WTC11 (cell line): ENCODE measurements at regions not wholly inside any gene's neighbourhood (a gene's known extent, or its start where the extent isn't known, plus 50 kb on each side); places are given as distances from the start of the nearest gene placed in this dataset.

Experiments
- ELF4 ChIP-seq: sonication (generic); formaldehyde crosslinking; IDR thresholded peaks from 2 replicates; pipeline ENCODE4 v1.8.1; 2022; ENCODE audit warnings: low read depth, mild to moderate bottlenecking, moderate library complexity, missing genetic modification reagents
- GRHL2 ChIP-seq: fragments of 250-450 bp; sonication (Bioruptor Pico); IDR thresholded peaks from 2 replicates; pipeline ENCODE4 v1.8.0; 2022; ENCODE audit warnings: mild to moderate bottlenecking, moderate library complexity; ENCODE audit not compliant: insufficient replicate concordance, severe bottlenecking
- NR2C2 ChIP-seq: sonication (generic); formaldehyde crosslinking; IDR thresholded peaks from 2 replicates; pipeline ENCODE4 v1.8.0; 2022; ENCODE audit warnings: mild to moderate bottlenecking, missing genetic modification reagents
- ZBTB21 ChIP-seq: sonication (generic); formaldehyde crosslinking; IDR thresholded peaks from 2 replicates; pipeline ENCODE4 v1.8.1; 2023; ENCODE audit warnings: mild to moderate bottlenecking, missing genetic modification reagents, borderline replicate concordance
- ZNF121 ChIP-seq: sonication (generic); formaldehyde crosslinking; IDR thresholded peaks from 2 replicates; pipeline ENCODE4 v1.8.0; 2023; ENCODE audit warnings: missing genetic modification reagents
- TF ChIP-seq, protein P1 (sequence below): sonication (generic); formaldehyde crosslinking; IDR thresholded peaks from 2 replicates; pipeline ENCODE4 v1.8.0; 2022; ENCODE audit warnings: mild to moderate bottlenecking, missing genetic modification reagents
- TF ChIP-seq, protein P2 (sequence below): fragments of 200-600 bp; IDR thresholded peaks from 2 replicates; pipeline ENCODE4 v1.8.0; 2022; ENCODE audit warnings: antibody characterized with exemption
- TF ChIP-seq, protein P3 (sequence below): sonication (generic); formaldehyde crosslinking; IDR thresholded peaks from 2 replicates; pipeline ENCODE4 v1.8.0; 2022; ENCODE audit warnings: mild to moderate bottlenecking, missing genetic modification reagents
- TF ChIP-seq, protein P4 (sequence below): sonication (generic); formaldehyde crosslinking; IDR thresholded peaks from 2 replicates; pipeline ENCODE4 v1.8.1; 2022; ENCODE audit warnings: missing genetic modification reagents, borderline replicate concordance
- TF ChIP-seq, protein P5 (sequence below): sonication (generic); formaldehyde crosslinking; IDR thresholded peaks from 2 replicates; pipeline ENCODE4 v1.8.1; 2023; ENCODE audit warnings: mild to moderate bottlenecking, missing genetic modification reagents
- TF ChIP-seq, protein P6 (sequence below): sonication (generic); formaldehyde crosslinking; conservative IDR thresholded peaks from 2 replicates; pipeline ENCODE4 v1.8.1; 2022; ENCODE audit warnings: mild to moderate bottlenecking, missing genetic modification reagents
- TF ChIP-seq, protein P7 (sequence below): sonication (generic); formaldehyde crosslinking; IDR thresholded peaks from 2 replicates; pipeline ENCODE4 v1.8.0; 2022; ENCODE audit warnings: mild to moderate bottlenecking, missing genetic modification reagents
- TF ChIP-seq, protein P8 (sequence below): fragments of 250-450 bp; sonication (Bioruptor Pico); IDR thresholded peaks from 2 replicates; pipeline ENCODE4 v2.1.2; 2022; ENCODE audit warnings: mild to moderate bottlenecking, moderate library complexity

DNA sequence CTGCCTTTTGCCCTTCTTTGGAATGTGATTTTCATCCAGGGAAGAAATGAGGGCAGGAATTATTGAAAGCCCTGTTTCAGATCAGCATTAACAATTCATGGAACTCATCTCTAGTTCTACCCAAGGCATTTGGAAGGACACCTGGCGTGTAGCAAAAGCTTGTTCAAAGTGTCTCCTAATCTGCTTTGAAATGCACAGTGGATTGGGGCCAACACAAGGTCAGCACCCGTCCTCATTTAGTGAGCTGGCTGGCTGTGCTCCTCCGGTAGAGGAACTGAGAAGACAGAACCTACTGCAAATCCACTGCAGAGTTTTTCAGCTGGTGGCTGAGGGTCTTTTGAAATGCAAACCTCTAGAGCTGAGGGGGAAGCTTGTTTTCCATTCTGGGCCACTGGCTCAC is 141.6 kb upstream of the STT3B start:
- TF ChIP-seq, protein P1, sequence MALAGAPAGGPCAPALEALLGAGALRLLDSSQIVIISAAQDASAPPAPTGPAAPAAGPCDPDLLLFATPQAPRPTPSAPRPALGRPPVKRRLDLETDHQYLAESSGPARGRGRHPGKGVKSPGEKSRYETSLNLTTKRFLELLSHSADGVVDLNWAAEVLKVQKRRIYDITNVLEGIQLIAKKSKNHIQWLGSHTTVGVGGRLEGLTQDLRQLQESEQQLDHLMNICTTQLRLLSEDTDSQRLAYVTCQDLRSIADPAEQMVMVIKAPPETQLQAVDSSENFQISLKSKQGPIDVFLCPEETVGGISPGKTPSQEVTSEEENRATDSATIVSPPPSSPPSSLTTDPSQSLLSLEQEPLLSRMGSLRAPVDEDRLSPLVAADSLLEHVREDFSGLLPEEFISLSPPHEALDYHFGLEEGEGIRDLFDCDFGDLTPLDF (CRISPR knock-in tag), result no peak
- TF ChIP-seq, protein P2, sequence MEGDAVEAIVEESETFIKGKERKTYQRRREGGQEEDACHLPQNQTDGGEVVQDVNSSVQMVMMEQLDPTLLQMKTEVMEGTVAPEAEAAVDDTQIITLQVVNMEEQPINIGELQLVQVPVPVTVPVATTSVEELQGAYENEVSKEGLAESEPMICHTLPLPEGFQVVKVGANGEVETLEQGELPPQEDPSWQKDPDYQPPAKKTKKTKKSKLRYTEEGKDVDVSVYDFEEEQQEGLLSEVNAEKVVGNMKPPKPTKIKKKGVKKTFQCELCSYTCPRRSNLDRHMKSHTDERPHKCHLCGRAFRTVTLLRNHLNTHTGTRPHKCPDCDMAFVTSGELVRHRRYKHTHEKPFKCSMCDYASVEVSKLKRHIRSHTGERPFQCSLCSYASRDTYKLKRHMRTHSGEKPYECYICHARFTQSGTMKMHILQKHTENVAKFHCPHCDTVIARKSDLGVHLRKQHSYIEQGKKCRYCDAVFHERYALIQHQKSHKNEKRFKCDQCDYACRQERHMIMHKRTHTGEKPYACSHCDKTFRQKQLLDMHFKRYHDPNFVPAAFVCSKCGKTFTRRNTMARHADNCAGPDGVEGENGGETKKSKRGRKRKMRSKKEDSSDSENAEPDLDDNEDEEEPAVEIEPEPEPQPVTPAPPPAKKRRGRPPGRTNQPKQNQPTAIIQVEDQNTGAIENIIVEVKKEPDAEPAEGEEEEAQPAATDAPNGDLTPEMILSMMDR, result no peak
- no peak for TF ChIP-seq ZNF121 (CRISPR knock-in tag)
- TF ChIP-seq, protein P3, sequence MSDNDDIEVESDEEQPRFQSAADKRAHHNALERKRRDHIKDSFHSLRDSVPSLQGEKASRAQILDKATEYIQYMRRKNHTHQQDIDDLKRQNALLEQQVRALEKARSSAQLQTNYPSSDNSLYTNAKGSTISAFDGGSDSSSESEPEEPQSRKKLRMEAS (CRISPR knock-in tag), result no peak
- no peak for TF ChIP-seq ELF4 (CRISPR knock-in tag)
- no peak for TF ChIP-seq ZBTB21 (CRISPR knock-in tag)
- TF ChIP-seq, protein P4, sequence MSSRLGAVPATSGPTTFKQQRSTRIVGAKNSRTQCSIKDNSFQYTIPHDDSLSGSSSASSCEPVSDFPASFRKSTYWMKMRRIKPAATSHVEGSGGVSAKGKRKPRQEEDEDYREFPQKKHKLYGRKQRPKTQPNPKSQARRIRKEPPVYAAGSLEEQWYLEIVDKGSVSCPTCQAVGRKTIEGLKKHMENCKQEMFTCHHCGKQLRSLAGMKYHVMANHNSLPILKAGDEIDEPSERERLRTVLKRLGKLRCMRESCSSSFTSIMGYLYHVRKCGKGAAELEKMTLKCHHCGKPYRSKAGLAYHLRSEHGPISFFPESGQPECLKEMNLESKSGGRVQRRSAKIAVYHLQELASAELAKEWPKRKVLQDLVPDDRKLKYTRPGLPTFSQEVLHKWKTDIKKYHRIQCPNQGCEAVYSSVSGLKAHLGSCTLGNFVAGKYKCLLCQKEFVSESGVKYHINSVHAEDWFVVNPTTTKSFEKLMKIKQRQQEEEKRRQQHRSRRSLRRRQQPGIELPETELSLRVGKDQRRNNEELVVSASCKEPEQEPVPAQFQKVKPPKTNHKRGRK (CRISPR knock-in tag), result no peak
- no peak for TF ChIP-seq GRHL2 (CRISPR knock-in tag)
- TF ChIP-seq, protein P5, sequence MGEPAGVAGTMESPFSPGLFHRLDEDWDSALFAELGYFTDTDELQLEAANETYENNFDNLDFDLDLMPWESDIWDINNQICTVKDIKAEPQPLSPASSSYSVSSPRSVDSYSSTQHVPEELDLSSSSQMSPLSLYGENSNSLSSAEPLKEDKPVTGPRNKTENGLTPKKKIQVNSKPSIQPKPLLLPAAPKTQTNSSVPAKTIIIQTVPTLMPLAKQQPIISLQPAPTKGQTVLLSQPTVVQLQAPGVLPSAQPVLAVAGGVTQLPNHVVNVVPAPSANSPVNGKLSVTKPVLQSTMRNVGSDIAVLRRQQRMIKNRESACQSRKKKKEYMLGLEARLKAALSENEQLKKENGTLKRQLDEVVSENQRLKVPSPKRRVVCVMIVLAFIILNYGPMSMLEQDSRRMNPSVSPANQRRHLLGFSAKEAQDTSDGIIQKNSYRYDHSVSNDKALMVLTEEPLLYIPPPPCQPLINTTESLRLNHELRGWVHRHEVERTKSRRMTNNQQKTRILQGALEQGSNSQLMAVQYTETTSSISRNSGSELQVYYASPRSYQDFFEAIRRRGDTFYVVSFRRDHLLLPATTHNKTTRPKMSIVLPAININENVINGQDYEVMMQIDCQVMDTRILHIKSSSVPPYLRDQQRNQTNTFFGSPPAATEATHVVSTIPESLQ (CRISPR knock-in tag), result no peak
- TF ChIP-seq, protein P6, sequence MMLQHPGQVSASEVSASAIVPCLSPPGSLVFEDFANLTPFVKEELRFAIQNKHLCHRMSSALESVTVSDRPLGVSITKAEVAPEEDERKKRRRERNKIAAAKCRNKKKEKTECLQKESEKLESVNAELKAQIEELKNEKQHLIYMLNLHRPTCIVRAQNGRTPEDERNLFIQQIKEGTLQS (CRISPR knock-in tag), result no peak
- TF ChIP-seq, protein P7, sequence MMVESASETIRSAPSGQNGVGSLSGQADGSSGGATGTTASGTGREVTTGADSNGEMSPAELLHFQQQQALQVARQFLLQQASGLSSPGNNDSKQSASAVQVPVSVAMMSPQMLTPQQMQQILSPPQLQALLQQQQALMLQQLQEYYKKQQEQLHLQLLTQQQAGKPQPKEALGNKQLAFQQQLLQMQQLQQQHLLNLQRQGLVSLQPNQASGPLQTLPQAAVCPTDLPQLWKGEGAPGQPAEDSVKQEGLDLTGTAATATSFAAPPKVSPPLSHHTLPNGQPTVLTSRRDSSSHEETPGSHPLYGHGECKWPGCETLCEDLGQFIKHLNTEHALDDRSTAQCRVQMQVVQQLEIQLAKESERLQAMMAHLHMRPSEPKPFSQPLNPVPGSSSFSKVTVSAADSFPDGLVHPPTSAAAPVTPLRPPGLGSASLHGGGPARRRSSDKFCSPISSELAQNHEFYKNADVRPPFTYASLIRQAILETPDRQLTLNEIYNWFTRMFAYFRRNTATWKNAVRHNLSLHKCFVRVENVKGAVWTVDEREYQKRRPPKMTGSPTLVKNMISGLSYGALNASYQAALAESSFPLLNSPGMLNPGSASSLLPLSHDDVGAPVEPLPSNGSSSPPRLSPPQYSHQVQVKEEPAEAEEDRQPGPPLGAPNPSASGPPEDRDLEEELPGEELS (CRISPR knock-in tag), result no peak
- TF ChIP-seq, protein P8, sequence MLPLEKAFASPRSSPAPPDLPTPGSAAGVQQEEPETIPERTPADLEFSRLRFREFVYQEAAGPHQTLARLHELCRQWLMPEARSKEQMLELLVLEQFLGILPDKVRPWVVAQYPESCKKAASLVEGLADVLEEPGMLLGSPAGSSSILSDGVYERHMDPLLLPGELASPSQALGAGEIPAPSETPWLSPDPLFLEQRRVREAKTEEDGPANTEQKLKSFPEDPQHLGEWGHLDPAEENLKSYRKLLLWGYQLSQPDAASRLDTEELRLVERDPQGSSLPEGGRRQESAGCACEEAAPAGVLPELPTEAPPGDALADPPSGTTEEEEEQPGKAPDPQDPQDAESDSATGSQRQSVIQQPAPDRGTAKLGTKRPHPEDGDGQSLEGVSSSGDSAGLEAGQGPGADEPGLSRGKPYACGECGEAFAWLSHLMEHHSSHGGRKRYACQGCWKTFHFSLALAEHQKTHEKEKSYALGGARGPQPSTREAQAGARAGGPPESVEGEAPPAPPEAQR (CRISPR knock-in tag), result no peak
- no peak for TF ChIP-seq NR2C2 (CRISPR knock-in tag)
